ENCODE measurements at regions not wholly inside any gene's neighbourhood (a gene's known extent, or its start where the extent isn't known, plus 50 kb on each side); places are given as distances from the start of the nearest gene placed in this dataset.

- Mint-ChIP-seq H3K4me3 (ENCODE audit: unreplicated experiment) (no peak overlapping the region), H3K27me3 (ENCODE audit: insufficient read depth, unreplicated experiment) (no peaks in the 10 kb centered on the region), H3K9me3 (ENCODE audit: unreplicated experiment) (no peaks in the 10 kb centered on the region), H3K27ac (ENCODE audit: low read depth, unreplicated experiment) (no peak overlapping the region), H3K36me3 (ENCODE audit: insufficient read depth, unreplicated experiment) (no peaks in the 10 kb centered on the region), H3K4me1 (ENCODE audit: insufficient read depth, unreplicated experiment) (peaks cover 7% of the 10 kb centered on the region)
- no TSS peak for BruUV-seq (replicated peaks)
- POLR2A ChIA-PET, result no interaction called here
- no peak for DNase-seq (ENCODE audit: unreplicated experiment)
- TF ChIP-seq, protein P1, sequence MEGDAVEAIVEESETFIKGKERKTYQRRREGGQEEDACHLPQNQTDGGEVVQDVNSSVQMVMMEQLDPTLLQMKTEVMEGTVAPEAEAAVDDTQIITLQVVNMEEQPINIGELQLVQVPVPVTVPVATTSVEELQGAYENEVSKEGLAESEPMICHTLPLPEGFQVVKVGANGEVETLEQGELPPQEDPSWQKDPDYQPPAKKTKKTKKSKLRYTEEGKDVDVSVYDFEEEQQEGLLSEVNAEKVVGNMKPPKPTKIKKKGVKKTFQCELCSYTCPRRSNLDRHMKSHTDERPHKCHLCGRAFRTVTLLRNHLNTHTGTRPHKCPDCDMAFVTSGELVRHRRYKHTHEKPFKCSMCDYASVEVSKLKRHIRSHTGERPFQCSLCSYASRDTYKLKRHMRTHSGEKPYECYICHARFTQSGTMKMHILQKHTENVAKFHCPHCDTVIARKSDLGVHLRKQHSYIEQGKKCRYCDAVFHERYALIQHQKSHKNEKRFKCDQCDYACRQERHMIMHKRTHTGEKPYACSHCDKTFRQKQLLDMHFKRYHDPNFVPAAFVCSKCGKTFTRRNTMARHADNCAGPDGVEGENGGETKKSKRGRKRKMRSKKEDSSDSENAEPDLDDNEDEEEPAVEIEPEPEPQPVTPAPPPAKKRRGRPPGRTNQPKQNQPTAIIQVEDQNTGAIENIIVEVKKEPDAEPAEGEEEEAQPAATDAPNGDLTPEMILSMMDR (IDR thresholded peaks at IDR 0.05; ENCODE audit: unreplicated experiment), result no peak
- CTCF ChIA-PET, result no interaction called here
- intact Hi-C loops (cut with micrococcal nuclease), result no loop called here
Observed at GRCh38 chr4:144202081-144202480, 61.6 kb upstream of the GYPA start.

DNA sequence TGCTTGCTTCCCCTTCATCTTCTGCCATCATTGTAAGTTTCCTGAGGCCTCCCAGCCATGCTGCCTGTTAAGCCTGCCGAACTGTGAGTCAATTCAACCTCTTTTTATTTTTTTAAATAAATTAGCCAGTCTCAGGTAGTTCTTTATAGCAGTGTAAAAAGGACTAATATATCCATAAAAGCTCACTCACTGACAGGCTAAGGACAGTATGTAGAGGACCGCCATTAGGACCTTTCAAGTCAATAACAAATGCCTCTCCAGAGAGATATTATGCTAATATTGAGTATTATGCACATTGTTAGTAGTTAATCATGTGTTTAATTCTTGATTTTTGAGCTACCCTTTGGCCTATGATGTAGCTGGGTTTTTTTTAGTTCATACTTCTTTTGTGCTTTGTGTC lies 62.6 kb upstream of the GYPA start:
- ChIA-PET POLR2A (no interaction called here), CTCF (no interaction called here)
- no peak for DNase-seq (ENCODE audit: unreplicated experiment)
- H3K27me3 Mint-ChIP-seq (ENCODE audit: insufficient read depth, unreplicated experiment), result no peaks in the 10 kb centered on the region
- H3K36me3 Mint-ChIP-seq (ENCODE audit: insufficient read depth, unreplicated experiment), result no peaks in the 10 kb centered on the region
- H3K4me1 Mint-ChIP-seq (ENCODE audit: insufficient read depth, unreplicated experiment), result peaks cover 7% of the 10 kb centered on the region
- no peak overlapping the region for H3K4me3 Mint-ChIP-seq (ENCODE audit: unreplicated experiment)
- BruUV-seq (replicated peaks), result no TSS peak
- TF ChIP-seq, protein P1 (IDR thresholded peaks at IDR 0.05; ENCODE audit: unreplicated experiment), result no peak
- no peaks in the 10 kb centered on the region for H3K9me3 Mint-ChIP-seq (ENCODE audit: unreplicated experiment)
- intact Hi-C loops (cut with micrococcal nuclease), result no loop called here
- no peak overlapping the region for H3K27ac Mint-ChIP-seq (ENCODE audit: low read depth, unreplicated experiment)

- intact Hi-C loops (cut with micrococcal nuclease), result no loop called here
- no peaks in the 10 kb centered on the region for H3K9me3 Mint-ChIP-seq (ENCODE audit: unreplicated experiment)
- no peak for DNase-seq (ENCODE audit: unreplicated experiment)
- no peak overlapping the region for H3K27ac Mint-ChIP-seq (ENCODE audit: low read depth, unreplicated experiment)
- TF ChIP-seq, protein P1 (IDR thresholded peaks at IDR 0.05; ENCODE audit: unreplicated experiment), result no peak
- H3K4me1 Mint-ChIP-seq (ENCODE audit: insufficient read depth, unreplicated experiment), result peaks cover 7% of the 10 kb centered on the region
- no TSS peak for BruUV-seq (replicated peaks)
- no peaks in the 10 kb centered on the region for H3K27me3 Mint-ChIP-seq (ENCODE audit: insufficient read depth, unreplicated experiment)
- ChIA-PET CTCF (no interaction called here), POLR2A (no interaction called here)
- H3K36me3 Mint-ChIP-seq (ENCODE audit: insufficient read depth, unreplicated experiment), result no peaks in the 10 kb centered on the region
- H3K4me3 Mint-ChIP-seq (ENCODE audit: unreplicated experiment), result no peak overlapping the region
Observed at GRCh38 chr4:144204431-144204830, 63.9 kb upstream of the GYPA start.

DNA sequence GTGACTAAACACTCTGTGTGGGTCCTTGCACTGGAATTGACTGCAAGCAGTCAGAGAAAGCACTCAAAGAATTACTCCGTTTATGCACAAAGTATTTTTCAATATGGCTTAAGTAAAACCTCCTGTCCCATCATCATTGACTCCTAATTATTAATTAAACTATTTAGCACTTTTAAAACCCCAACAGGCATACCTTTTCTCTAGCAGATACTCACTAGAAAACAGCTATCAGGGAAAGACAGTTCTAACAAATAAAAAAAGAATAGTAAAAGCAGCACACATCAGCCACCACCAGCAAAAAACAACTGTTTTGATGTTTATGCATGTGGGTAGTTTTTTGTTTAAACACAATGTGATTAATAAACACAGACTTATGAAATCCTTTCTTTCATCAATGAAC lies 66.2 kb upstream of the GYPA start:
- TF ChIP-seq, protein P1 (IDR thresholded peaks at IDR 0.05; ENCODE audit: unreplicated experiment), result no peak
- Mint-ChIP-seq H3K27me3 (ENCODE audit: insufficient read depth, unreplicated experiment) (no peaks in the 10 kb centered on the region), H3K36me3 (ENCODE audit: insufficient read depth, unreplicated experiment) (no peaks in the 10 kb centered on the region), H3K4me1 (ENCODE audit: insufficient read depth, unreplicated experiment) (peaks cover 7% of the 10 kb centered on the region), H3K4me3 (ENCODE audit: unreplicated experiment) (no peak overlapping the region), H3K9me3 (ENCODE audit: unreplicated experiment) (no peaks in the 10 kb centered on the region), H3K27ac (ENCODE audit: low read depth, unreplicated experiment) (no peak overlapping the region)
- BruUV-seq (replicated peaks), result no TSS peak
- intact Hi-C loops (cut with micrococcal nuclease), result no loop called here
- ChIA-PET POLR2A (no interaction called here), CTCF (interaction anchor here (0.5 to 1.2 kb wide), 2 partner anchors 12 to 86 kb away, joined by 3 read pairs; no protein-coding TSS in a partner anchor)
- DNase-seq (ENCODE audit: unreplicated experiment), result no peak
